ENCODE measurements at regions not wholly inside any gene's neighbourhood (a gene's known extent, or its start where the extent isn't known, plus 50 kb on each side); places are given as distances from the start of the nearest gene placed in this dataset.

- no TSS peak for BruUV-seq (replicated peaks)
- intact Hi-C loops (cut with micrococcal nuclease; ENCODE audit: unreplicated experiment), result no loop called here
- no peaks in the 10 kb centered on the region for H3K27me3 ChIP-seq (ENCODE audit: insufficient read depth, low read depth)
- no peaks in the 10 kb centered on the region for H3K4me1 ChIP-seq (replicated peaks; ENCODE audit: insufficient read depth)
- H4K20me1 ChIP-seq (ENCODE audit: insufficient read depth), result no peaks in the 10 kb centered on the region
- no peak overlapping the region for H3K4me3 ChIP-seq
- no peaks in the 10 kb centered on the region for H3K79me2 ChIP-seq (ENCODE audit: low read depth)
- DNase-seq, result no peak
- no peak for TF ChIP-seq EZH2 (IDR thresholded peaks at IDR 0.05; ENCODE audit: low read depth)
- no peak for TF ChIP-seq CTCF (conservative IDR thresholded peaks at IDR 0.05)
- no peaks in the 10 kb centered on the region for H3K9me3 ChIP-seq (ENCODE audit: insufficient read depth, low read depth)
- H3K27ac ChIP-seq, result no peak overlapping the region
- ChIA-PET POLR2A (ENCODE audit: unreplicated experiment) (no interaction called here), CTCF (no interaction called here)
- no peak overlapping the region for H2AFZ ChIP-seq
- H3K9me2 ChIP-seq (ENCODE audit: insufficient read depth), result 0 out of 2 replicates have a peak, but pooled peaks cover 3% of the 10 kb centered on the region
- H3K36me3 ChIP-seq (ENCODE audit: low read depth), result no peaks in the 10 kb centered on the region
- H3F3A ChIP-seq (ENCODE audit: insufficient read depth, low read depth), result no peaks in the 10 kb centered on the region
- H3K4me2 ChIP-seq, result no peak overlapping the region
Observed at GRCh38 chr13:50461189-50461588, 382.3 kb downstream of the DLEU7 start.

- no peak for DNase-seq
- Histone ChIP-seq H3K79me2 (ENCODE audit: low read depth) (no peaks in the 10 kb centered on the region), H3K4me3 (no peak overlapping the region), H3F3A (ENCODE audit: insufficient read depth, low read depth) (no peaks in the 10 kb centered on the region), H3K27ac (no peak overlapping the region), H4K20me1 (ENCODE audit: insufficient read depth) (no peaks in the 10 kb centered on the region), H3K36me3 (ENCODE audit: low read depth) (no peaks in the 10 kb centered on the region), H2AFZ (no peak overlapping the region), H3K9me3 (ENCODE audit: insufficient read depth, low read depth) (no peaks in the 10 kb centered on the region), H3K27me3 (ENCODE audit: insufficient read depth, low read depth) (no peaks in the 10 kb centered on the region), H3K9me2 (ENCODE audit: insufficient read depth) (0 out of 2 replicates have a peak, but pooled peaks cover 3% of the 10 kb centered on the region), H3K4me1 (replicated peaks; ENCODE audit: insufficient read depth) (no peaks in the 10 kb centered on the region), H3K4me2 (no peak overlapping the region)
- TF ChIP-seq CTCF (conservative IDR thresholded peaks at IDR 0.05) (no peak), EZH2 (IDR thresholded peaks at IDR 0.05; ENCODE audit: low read depth) (no peak)
- BruUV-seq (replicated peaks), result no TSS peak
- ChIA-PET POLR2A (ENCODE audit: unreplicated experiment) (no interaction called here), CTCF (interaction anchor here (0.7 kb wide), 1 partner anchor 380 kb away, joined by 3 read pairs; no protein-coding TSS in a partner anchor)
- intact Hi-C loops (cut with micrococcal nuclease; ENCODE audit: unreplicated experiment), result no loop called here
Observed at GRCh38 chr13:50463719-50464118, 379.8 kb downstream of the DLEU7 start.

GRCh38 chr13:50464349-50465251 is 378.9 kb downstream of the DLEU7 start:
- no peaks in the 10 kb centered on the region for H3K79me2 ChIP-seq (ENCODE audit: low read depth)
- no peak overlapping the region for H3K27ac ChIP-seq
- TF ChIP-seq EZH2 (IDR thresholded peaks at IDR 0.05; ENCODE audit: low read depth) (no peak), CTCF (conservative IDR thresholded peaks at IDR 0.05) (no peak)
- H3K4me2 ChIP-seq, result no peak overlapping the region
- no peaks in the 10 kb centered on the region for H3K9me3 ChIP-seq (ENCODE audit: insufficient read depth, low read depth)
- ChIA-PET CTCF (no interaction called here), POLR2A (ENCODE audit: unreplicated experiment) (no interaction called here)
- no peak overlapping the region for H3K4me3 ChIP-seq
- no peaks in the 10 kb centered on the region for H3F3A ChIP-seq (ENCODE audit: insufficient read depth, low read depth)
- H3K9me2 ChIP-seq (ENCODE audit: insufficient read depth), result 0 out of 2 replicates have a peak, but pooled peaks cover 3% of the 10 kb centered on the region
- no peak for DNase-seq
- no TSS peak for BruUV-seq (replicated peaks)
- H3K27me3 ChIP-seq (ENCODE audit: insufficient read depth, low read depth), result no peaks in the 10 kb centered on the region
- no peaks in the 10 kb centered on the region for H3K4me1 ChIP-seq (replicated peaks; ENCODE audit: insufficient read depth)
- H4K20me1 ChIP-seq (ENCODE audit: insufficient read depth), result no peaks in the 10 kb centered on the region
- no peaks in the 10 kb centered on the region for H3K36me3 ChIP-seq (ENCODE audit: low read depth)
- intact Hi-C loops (cut with micrococcal nuclease; ENCODE audit: unreplicated experiment), result no loop called here
- no peak overlapping the region for H2AFZ ChIP-seq

All from PC-9 (cell line).